Ishikawa (cell line): ENCODE measurements at regions not wholly inside any gene's neighbourhood (a gene's known extent, or its start where the extent isn't known, plus 50 kb on each side); places are given as distances from the start of the nearest gene placed in this dataset.

ENCODE experiments used
- CEBPB ChIP-seq: IDR thresholded peaks from 2 replicates; pipeline ENCODE4 v1.6.1; 2012
- CREB1 ChIP-seq: IDR thresholded peaks from 2 replicates; pipeline ENCODE4 v1.6.1; 2012; ENCODE audit warnings: low read depth
- EGR1 ChIP-seq: IDR thresholded peaks from 2 replicates; pipeline ENCODE4 v1.6.1; 2012
- EP300 ChIP-seq: IDR thresholded peaks from 2 replicates; pipeline ENCODE4 v1.6.1; 2012; ENCODE audit warnings: borderline replicate concordance
- FOXM1 ChIP-seq: IDR thresholded peaks from 2 replicates; pipeline ENCODE4 v1.6.1; 2012; ENCODE audit warnings: low read depth, borderline replicate concordance
- NFIC ChIP-seq: IDR thresholded peaks from 2 replicates; pipeline ENCODE4 v1.6.1; 2012
- RAD21 ChIP-seq: IDR thresholded peaks from 2 replicates; pipeline ENCODE4 v1.6.1; 2012; ENCODE audit warnings: low read depth
- TAF1 ChIP-seq: IDR thresholded peaks from 2 replicates; pipeline ENCODE4 v1.6.1; 2012; ENCODE audit warnings: low read depth, mild to moderate bottlenecking
- TCF12 ChIP-seq: IDR thresholded peaks from 2 replicates; pipeline ENCODE4 v1.6.1; 2012; ENCODE audit warnings: low read depth
- TEAD4 ChIP-seq: IDR thresholded peaks from 2 replicates; pipeline ENCODE4 v1.6.1; 2012
- YY1 ChIP-seq: IDR thresholded peaks from 2 replicates; pipeline ENCODE4 v1.6.1; 2012; ENCODE audit warnings: low read depth
- TF ChIP-seq, protein P1 (sequence below): IDR thresholded peaks from 2 replicates; pipeline ENCODE4 v1.6.1; 2012
- TF ChIP-seq, protein P2 (sequence below): IDR thresholded peaks from 2 replicates; pipeline ENCODE4 v1.6.1; 2012
- TF ChIP-seq, protein P3 (sequence below): IDR thresholded peaks from 2 replicates; pipeline ENCODE4 v1.6.1; 2012; ENCODE audit warnings: low read depth, mild to moderate bottlenecking

DNA sequence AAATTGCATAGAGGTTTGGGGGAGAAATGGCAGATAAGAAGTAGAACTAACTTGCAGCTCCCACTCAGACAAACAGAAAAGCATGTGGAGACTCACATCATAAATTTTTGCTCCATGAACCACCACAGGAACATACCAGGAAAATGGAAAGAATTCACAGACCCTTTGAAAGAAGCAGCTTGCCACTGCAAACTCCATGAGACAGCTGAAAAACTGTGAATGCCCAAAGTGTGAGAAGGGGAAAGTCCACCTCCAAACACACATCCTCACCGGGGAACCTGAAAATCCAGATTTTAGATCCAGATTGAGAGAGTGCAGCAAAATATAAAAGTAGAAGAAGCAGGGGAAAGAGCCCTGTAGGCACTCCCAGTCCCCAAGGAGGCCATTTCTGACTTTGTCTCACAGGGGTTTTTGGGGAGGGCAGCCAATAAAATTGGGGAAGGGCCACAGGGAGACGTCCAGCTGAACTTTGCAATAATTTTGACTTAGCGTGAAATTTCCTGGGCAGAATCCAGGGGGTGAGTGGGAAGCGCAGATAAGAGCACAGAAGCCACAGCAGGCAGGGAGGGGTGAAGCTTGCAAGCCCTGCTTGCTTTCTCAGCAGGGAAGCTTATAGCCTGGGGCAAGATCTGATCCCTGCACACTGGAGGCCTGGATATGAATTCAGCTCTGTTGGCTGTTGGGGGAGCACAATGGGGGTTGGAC lies 183.4 kb upstream of the UBE2E2 start:
- no peak for TF ChIP-seq YY1
- no peak for TF ChIP-seq EP300
- TF ChIP-seq, protein P1, sequence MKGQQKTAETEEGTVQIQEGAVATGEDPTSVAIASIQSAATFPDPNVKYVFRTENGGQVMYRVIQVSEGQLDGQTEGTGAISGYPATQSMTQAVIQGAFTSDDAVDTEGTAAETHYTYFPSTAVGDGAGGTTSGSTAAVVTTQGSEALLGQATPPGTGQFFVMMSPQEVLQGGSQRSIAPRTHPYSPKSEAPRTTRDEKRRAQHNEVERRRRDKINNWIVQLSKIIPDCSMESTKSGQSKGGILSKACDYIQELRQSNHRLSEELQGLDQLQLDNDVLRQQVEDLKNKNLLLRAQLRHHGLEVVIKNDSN = no peak
- no peak for TF ChIP-seq TEAD4
- no peak for TF ChIP-seq EGR1
- TF ChIP-seq CREB1 = no peak
- TF ChIP-seq, protein P2, sequence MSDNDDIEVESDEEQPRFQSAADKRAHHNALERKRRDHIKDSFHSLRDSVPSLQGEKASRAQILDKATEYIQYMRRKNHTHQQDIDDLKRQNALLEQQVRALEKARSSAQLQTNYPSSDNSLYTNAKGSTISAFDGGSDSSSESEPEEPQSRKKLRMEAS = no peak
- TF ChIP-seq, protein P3, sequence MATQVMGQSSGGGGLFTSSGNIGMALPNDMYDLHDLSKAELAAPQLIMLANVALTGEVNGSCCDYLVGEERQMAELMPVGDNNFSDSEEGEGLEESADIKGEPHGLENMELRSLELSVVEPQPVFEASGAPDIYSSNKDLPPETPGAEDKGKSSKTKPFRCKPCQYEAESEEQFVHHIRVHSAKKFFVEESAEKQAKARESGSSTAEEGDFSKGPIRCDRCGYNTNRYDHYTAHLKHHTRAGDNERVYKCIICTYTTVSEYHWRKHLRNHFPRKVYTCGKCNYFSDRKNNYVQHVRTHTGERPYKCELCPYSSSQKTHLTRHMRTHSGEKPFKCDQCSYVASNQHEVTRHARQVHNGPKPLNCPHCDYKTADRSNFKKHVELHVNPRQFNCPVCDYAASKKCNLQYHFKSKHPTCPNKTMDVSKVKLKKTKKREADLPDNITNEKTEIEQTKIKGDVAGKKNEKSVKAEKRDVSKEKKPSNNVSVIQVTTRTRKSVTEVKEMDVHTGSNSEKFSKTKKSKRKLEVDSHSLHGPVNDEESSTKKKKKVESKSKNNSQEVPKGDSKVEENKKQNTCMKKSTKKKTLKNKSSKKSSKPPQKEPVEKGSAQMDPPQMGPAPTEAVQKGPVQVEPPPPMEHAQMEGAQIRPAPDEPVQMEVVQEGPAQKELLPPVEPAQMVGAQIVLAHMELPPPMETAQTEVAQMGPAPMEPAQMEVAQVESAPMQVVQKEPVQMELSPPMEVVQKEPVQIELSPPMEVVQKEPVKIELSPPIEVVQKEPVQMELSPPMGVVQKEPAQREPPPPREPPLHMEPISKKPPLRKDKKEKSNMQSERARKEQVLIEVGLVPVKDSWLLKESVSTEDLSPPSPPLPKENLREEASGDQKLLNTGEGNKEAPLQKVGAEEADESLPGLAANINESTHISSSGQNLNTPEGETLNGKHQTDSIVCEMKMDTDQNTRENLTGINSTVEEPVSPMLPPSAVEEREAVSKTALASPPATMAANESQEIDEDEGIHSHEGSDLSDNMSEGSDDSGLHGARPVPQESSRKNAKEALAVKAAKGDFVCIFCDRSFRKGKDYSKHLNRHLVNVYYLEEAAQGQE = no peak
- no peak for TF ChIP-seq CEBPB
- no peak for TF ChIP-seq FOXM1
- no peak for TF ChIP-seq TAF1
- TF ChIP-seq NFIC = no peak
- no peak for TF ChIP-seq RAD21
- no peak for TF ChIP-seq TCF12
